ENCODE measurements at regions not wholly inside any gene's neighbourhood (a gene's known extent, or its start where the extent isn't known, plus 50 kb on each side); places are given as distances from the start of the nearest gene placed in this dataset.

- TF ChIP-seq CTCF (IDR thresholded peaks at IDR 0.05): no peak
- no peak for TF ChIP-seq POLR2AphosphoS5 (IDR thresholded peaks at IDR 0.05)
- no peak for TF ChIP-seq EP300 (IDR thresholded peaks at IDR 0.05)
Observed at GRCh38 chr7:21134631-21135030, 293.3 kb upstream of the SP4 start.

Data from suprapubic skin (tissue), 4 donors.